ENCODE measurements at regions not wholly inside any gene's neighbourhood (a gene's known extent, or its start where the extent isn't known, plus 50 kb on each side); places are given as distances from the start of the nearest gene placed in this dataset.

DNA sequence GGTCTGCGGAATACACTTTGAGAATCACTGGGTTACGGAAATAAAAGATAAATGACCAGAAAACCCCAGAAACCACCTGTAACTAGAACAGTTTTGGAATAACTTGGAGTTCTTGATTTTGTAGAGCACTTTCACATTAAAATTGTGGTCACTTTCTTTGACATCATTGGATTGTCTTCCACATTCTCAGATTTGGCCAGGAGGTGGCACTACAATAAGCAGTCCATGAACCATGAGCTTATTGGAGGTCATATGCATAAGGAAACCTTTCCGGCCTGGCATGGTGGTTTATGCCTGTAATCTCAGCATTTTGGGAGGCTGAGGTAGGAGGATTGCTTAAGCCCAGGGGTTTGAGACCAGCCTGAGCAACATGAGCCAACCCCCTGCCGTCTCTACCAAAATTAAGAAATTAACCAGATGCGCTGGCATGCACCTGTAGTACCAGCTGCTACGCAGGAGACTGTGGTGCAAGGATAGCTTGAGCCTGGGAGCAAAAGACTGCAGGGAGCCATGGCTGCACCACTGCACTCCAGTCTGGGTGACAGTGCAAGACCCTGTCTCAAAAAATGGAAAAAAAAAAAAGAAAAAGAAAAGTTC lies 107.7 kb upstream of the CAND1 start:
- peak; percentile 24 for DNase-seq

DNA sequence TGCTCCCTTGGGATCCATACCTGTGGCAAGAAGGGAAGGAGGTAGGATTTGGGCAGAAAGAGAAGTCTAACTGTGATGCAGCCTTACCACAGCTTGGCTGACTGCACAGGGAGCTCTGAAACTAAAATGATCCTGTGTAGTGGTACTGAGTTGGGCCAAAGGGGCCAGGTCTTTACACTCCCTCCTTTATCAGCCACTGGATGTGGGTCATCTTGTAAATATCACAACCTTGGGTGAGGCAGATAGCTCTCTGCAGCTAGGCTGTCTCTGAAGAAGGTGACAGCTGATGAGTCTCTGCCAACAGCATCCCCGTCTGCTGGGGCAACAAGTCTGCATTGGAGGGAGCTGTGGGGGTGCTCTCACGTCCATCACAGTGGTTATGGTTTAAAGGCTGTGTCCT lies 95.9 kb upstream of the CAND1 start:
- no peak for DNase-seq

DNA sequence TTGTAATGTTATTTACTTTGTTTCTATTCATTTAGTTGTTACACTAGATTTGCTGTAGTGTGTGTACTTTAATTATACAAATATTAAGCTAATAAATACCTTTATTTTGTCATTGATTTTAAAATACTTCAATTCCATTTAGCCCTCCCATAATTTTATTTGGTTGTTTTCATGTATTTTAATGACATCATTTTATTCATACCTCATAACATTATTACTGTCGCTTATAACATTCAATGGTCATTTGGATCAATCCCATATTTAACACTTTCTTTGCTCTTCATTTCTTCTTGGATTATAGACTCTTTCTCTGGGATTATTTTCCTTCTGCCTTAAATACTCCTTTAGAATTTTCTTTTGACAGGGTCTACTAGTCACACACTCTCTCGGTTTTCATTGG lies 86.6 kb upstream of the CAND1 start:
- DNase-seq, result no peak

DNA sequence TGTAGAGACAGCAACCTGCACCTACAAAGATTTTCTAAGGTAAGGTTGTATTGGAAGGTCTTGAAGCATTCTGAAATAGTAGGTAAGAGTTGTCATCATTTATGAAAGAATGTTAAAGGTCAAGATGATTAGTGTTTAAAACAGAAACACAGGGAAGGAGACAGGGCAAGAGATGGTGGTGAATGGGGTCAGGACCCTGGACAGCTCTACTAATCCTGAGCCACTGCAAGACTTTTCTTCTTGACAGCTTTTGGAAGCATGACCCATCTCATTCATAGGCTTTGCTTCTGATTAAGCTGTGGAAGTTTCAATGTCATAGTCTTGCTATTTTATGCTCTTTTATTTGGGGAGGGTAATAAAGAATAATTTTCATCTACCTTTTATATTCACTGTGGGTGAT lies 75.5 kb upstream of the CAND1 start:
- DNase-seq, result no peak

DNA sequence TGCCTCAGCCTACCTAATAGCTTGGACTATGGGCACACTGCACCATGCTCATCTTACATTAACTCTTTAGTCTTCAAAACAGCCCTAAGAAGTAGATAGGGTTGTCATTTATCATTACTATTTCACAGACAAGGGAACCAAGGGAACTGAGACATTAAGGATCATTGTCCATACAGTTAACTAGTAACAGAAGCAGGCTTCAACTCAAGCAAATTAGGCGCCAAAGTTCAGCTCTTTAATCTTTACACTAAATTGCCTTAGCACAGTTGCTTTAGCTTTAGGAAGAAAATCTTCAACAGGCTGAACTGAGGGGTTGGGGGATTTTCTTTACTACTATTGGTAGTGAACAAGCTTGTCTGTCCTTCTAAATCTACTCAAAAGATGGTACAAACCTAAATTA lies 68.8 kb upstream of the CAND1 start:
- no peak for DNase-seq

DNA sequence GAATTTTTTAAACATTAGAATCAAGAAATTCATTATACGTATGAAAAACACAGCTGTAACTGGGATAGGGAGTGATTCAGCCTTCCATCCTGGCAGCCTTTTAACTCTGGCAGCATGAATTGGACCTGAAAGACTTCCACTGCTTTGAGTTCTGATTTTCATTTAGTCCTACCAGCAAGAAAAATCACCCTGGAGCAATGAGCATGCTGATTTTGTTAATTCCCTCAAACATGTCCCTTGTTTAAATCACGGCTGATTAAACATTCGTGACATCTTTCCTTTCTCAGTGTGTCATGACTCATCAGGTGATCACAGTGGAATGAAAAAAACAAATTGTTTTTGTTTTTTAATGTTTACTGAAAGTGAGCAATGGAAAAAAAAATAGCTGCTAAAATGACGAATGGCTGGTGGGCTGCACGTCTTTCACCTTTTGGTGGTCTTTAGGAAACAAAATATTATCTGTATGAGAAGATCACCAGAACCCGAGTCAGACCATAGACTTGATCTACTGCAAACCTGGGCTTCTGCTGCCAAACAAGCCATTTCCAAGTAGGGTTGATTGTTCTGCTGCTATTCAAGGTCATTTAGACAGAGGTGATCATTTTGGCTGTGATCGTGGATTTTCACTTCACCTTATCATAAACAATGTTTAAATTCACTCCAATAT lies 67.0 kb upstream of the CAND1 start:
- no peak for DNase-seq

DNA sequence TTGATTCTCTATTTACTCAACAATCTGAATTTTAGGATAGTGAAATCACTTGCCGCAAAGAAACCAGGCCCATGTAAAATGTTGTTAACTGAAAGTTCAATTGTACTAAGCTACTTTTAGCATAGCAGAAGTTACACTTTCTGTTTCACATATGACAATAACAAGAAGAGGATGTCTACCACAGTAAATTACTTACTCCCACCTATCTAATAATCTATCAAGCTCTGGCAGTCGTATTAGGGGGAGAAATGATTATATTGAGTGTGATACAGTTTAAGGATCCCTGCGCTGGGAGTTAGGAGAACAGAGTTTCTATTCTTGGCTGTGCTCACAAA lies 66.5 kb upstream of the CAND1 start:
- DNase-seq, result no peak

DNA sequence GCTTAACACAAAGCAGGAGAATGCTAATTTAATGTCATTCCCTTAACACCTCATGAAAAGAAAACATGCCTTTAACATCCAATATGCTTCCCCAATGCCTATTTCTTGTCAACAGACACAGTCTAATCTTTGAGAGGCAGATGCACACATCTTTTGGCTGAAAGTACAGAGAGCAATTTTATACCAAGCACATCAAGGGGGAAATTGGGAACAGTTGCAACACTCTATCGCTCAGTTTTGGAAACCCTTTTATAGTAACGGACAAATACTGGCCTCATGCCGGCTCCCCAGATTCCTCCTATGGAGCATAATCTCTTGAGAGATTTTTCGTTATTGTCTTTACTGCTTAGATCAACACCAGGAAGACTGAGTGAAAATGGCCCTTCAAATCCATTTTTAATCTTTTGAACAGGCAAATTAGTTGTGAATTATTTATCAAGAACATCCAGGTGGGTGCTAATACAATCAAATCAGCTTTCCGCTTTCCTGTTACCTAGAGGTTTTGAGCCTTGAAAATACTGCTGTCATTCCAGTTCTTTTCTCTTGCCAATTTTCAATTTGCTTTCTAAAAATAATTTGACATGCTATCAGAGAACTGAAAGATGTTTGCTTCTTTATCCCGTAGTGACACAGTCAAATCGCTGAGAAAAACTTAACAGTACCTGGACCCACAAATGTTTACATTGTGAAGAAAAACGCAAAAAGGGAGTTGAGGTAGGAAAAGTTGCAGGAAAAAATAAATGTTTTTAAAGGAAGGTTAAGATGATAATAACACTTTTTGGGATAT lies 60.7 kb upstream of the CAND1 start:
- DNase-seq, result no peak

DNA sequence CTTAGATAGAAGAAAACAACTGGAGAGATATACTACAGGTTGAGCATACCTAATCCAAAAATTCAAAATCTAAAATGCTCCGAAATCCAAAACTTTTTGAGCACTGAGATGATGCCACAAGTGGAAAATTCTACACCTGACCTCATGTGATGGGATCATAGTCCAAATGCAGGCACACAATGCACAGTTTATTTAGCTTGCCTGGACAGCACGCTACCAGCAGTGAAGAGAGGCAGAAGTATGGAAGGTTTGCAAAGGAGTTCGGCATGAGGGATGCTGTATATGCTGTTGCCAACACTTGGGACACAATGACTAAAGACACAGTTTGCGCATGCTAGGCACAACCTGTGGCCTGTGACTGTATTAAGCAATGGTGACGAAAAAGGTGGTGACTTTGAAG lies 58.1 kb upstream of the CAND1 start:
- DNase-seq, result no peak

DNA sequence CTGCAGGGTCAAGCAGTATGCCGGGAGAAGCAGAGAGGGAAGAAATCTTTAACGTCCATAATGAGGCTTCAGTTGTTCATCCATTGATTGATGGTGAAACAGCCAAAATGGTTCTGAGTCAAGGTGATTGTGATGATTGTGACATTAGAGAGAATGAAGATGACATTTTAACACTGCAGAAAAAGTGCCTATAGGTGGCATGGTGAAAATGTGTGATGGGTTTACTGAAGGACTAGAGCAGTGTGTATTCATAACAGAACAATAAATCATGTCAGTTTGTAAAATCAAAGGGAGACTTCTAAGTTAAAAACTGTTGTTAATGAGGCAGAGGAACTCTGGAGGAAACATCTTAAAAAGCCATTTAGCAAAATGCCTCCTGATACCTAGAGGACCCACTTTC lies 57.7 kb upstream of the CAND1 start:
- no peak for DNase-seq

DNA sequence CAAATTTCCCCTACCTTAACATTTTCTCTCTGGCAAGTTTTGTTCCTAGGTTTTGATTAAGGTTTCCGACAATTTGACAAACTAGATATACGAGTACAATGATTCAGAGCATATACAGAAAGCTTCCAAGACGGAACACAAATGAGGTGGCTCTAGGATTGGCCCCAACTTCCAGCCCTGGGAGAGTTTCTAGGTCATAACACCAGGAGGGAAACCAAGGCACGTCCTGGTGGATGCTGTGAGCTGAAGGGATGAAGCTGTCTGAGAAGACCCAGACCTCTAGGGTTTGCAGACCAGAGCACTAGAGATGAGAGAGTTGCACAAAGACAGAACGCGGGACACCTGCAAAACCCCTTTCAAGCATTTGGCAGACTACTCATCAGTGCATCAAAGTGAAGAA lies 51.5 kb upstream of the CAND1 start:
- no peak for DNase-seq
